ENCODE measurements at regions not wholly inside any gene's neighbourhood (a gene's known extent, or its start where the extent isn't known, plus 50 kb on each side); places are given as distances from the start of the nearest gene placed in this dataset.
"Not testable (repeated sequence)": the region's sequence is repeated elsewhere in the genome, so short reads cannot be mapped to it uniquely, and the experiment has no call there.

DNA sequence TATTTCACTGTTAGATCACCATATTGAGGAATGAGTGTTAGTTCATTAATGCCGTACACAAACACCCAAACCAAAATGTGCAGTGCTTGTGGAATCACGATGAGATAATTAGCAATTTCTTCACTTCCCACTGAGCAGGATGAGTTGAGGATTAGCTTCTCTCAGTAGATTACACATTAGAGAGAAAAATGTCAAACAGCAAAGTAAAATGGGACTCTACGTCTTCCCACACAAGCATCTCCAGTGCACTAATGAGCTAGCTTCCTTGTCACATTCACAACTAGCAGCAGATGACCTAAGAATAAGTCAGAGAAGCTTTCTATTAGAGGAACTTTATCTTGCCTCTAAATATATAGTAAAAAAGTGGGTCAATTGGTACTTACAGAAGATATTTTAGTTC is 926.9 kb downstream of the TSN start:
- DNase-seq = peak in 2 of 3 donors; percentile 6 to 18

DNA sequence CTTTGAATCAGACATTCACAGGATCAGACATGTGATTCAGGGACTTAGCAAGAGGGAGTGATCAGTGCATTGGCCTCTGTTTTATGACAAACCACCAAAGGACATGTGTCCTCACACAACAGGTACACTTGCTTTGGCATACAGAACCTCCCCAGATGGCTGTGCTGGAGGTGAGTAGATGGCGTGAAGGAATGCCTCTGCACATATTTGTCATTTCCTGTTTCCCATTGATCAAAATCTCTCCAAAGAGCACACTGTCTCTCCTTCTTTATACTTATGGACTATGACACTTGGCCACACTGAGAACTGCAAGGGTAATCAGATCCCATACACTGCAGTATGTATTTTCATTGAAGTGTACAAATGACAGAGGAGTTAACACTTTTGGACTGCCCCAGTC is 927.6 kb downstream of the TSN start:
- no peak for DNase-seq

GRCh38 chr2:122692400-122693083 is 937.1 kb downstream of the TSN start:
- DNase-seq = peak in 2 of 3 donors; percentile 5 to 22

DNA sequence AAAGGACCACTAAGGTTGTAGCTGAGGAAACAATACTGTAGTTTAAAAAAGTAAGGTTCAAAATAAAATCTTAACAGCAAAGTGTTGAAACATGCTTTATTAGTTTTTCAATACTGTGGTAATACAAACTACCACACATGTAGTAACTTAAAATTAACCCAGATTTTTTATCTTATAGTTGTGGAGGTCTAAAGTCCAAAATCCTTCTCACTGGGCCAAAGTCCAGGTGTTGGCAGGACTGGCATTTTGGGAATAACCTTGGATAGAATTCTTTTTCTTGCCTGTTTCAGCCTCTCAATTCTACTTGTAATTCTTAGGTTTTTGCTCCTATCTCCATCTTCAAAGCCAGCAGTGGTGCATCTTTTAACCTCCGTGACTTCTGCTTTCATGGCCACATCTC is 942.0 kb downstream of the TSN start:
- DNase-seq = no peak

GRCh38 chr2:122703676-122704075 is 948.2 kb downstream of the TSN start:
- no peak for DNase-seq

GRCh38 chr2:122704109-122704563 is 948.7 kb downstream of the TSN start:
- DNase-seq = peak; percentile 26 to 61 (median 29)

DNA sequence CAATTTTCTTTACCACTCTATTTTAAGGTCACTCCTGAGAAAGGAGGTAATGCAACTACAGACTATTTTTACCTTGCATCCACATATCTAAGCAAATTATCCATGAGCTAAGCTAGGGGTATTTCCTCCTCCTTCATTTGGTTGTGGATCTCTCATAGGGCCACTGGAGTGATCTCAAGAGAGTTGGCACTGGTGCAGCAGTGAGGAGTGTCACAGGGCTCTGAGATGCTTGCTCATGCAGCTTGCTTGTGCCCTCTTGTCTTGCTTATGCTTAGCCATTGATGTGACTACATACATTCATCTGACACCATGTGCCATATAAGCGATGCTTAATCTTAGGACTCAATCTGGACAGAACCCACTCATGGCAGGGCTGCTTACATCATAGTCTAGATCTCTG is 950.3 kb downstream of the TSN start:
- no peak for DNase-seq

GRCh38 chr2:122706757-122707223 is 951.3 kb downstream of the TSN start:
- DNase-seq = peak; percentile 31 to 64 (median 63)

GRCh38 chr2:122707224-122707824 is 951.9 kb downstream of the TSN start:
- peak in 2 of 3 donors; percentile 8 to 12 for DNase-seq

DNA sequence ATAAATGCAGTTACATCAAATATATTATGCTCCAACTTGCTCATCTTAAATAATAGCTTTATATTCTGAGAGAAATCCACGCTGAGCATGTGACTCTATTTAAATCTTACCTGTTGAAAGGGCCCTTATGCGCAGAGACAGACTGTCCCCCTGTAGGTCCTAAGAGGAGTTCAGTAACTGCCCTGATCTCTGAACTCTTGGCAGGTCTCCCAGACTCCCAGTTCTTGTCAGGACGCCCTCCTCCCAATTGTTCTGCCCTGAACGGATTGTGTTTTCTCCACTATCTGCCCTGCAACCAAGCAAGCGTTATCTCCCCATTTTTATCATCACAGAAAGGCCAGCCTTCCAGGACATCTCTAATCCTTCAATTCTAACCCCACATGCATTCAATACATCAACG is 954.6 kb downstream of the TSN start:
- DNase-seq = no peak

DNA sequence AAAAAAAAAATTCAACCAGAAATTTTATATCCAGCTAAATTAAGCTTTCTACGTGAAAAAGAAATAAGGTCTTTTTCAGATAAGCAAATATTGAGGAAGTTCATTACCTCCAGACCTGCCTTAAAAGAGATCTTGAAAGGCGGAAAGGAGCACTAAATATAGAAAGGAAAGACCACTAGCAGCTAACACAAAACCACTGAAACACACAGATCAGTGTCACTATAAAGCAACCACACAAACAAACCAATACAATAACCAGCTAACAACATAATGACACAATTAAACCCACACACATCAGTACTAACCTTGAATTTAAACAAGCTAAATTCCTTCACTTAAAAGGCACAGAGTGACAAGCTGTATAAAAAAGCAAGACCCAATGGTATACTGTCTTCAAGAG is 958.3 kb downstream of the TSN start:
- DNase-seq = no peak

DNA sequence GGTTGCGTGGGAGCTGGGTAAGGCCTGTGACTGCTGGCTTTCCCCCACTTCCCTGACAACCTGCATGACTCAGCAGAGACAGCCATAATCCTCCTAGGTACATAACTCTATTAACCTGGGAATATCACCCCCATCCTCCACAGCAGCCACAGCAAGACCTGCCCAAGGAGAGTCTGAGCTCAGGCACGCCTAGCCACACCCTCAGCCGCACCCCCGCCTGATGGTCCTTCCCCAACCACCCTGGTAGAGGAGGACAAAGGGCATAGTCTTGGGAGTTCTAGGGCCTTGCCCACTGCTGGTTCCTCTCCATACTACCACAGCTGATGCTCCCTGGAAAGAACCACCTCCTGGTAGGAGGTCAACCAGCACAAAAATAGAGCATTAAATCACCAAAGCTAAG is 965.4 kb downstream of the TSN start:
- not testable (repeated sequence) for DNase-seq

DNA sequence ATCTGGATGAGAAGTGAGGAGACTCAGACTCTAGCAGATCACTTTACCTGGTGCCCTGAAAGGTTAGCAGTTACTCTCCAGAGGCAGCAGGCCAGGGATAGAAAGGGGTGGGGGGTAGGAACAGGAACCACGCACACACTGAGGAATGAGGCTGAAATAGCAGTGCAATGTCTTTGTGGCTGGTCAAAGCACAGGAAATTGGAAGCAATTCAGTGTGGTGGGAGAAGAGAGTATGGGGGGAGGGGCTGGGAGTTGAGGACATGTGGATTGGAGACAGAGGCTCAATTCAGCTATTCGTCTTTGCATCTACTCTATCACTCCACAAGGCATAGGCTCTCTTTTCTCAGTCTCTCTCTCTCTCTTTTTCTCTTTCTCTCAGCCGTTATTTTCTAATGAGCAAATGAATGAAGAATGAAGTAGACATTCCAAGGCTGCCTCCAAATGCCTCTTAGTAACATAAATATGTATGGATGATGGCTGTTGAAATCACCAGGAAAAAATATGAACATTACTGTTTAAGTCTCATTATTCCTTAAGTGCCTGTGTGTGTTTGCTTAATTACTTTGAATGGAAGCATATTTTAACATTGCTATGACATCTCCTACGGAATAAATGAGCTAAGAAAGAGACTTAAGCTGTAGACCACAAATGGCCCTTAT is 979.4 kb downstream of the TSN start:
- no peak for DNase-seq

DNA sequence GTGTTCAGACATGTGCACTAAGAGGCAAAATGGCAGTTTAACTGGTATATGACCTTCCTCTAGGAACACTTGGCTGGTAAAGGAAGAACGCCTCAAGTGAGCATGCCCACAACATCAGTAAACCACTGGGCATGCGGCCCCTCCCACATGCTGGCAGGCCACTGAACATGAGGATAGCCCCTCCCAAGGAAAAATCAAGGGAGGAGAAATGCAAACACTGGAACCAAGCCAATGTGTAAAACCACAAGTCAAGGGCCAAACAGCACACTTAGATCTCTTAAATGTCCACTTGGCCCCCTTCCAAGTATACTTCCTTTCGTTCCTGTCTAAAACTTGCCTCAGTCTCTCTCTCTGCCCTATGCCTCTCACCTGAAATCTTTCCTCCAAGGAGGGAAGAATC is 980.8 kb downstream of the TSN start:
- no peak for DNase-seq

- peak; percentile 49 to 73 (median 53) for DNase-seq
Measured at GRCh38 chr2:122737429-122738077, 982.1 kb downstream of the TSN start.

GRCh38 chr2:122739732-122740593 is 984.5 kb downstream of the TSN start:
- no peak for DNase-seq

GRCh38 chr2:122740594-122740948 is 985.1 kb downstream of the TSN start:
- no peak for DNase-seq

DNA sequence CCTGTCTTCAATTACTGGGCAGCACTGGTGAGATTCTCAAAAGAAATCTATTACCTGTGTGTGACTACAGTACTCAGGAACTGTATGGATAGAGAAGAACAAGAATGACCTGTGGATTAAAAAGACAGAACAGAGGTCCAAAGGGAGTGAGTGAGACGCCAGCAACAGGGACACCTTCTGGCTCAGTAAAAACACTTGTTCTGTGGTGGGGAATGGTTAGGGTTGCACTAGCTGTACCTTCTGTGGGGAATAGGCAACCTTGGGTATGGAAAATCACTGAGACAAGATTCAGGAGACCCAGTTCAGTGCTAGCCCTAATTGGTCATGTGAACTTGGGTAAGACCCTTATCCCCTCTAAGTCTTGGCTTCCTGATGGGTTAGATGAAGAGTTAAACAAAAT is 986.0 kb downstream of the TSN start:
- no peak for DNase-seq

- no peak for DNase-seq
Measured at GRCh38 chr2:122743021-122743675, 987.7 kb downstream of the TSN start.

DNA sequence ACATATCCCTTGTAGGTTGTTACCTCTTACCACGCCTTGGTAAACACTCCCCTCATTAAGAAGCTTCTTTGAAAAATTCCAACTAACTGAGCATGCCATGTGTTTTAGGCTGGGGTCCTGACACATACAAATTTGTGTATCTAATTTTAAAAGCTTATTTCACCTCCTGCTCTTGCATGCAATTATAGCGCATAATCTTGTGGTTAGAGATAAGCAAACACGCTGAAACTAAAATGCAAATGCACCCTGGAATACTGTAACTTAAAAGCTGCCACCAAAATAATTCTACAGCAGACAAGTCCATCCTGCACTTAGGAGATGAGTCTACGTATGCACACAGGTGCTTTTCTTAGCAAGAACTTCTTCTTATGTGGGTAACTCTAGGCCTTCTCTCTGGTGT is 990.2 kb downstream of the TSN start:
- DNase-seq = no peak

- no peak for DNase-seq
Measured at GRCh38 chr2:122747670-122748069, 992.2 kb downstream of the TSN start.

DNA sequence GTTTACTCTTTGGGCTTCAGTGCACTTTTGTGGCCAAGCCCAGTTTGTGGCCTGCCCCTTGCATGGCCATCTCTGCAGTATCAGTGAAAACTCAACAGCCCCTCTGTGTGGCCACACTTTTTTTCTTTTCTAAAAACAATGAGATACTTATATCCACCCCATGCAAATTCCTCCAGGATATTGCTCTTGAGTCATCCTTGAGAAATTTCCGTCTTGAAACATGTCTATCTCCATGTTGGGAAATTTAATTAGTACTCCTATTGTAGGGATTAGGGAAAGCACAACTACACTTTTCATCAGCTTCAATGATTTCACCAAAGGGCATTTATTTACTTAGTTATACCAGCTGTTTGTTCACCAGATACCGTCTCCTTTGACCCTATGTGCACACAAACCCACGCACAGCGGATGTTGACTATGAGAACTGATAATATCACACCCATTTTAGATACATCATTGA is 993.1 kb downstream of the TSN start:
- no peak for DNase-seq
